IMR-90 (cell line): ENCODE measurements at regions not wholly inside any gene's neighbourhood (a gene's known extent, or its start where the extent isn't known, plus 50 kb on each side); places are given as distances from the start of the nearest gene placed in this dataset.
A peak's percentile ranks its signal among the peaks of the same experiment; 100 is the strongest.

Source experiments
- ATAC-seq: fragments of 200-7000 bp; cut with Tn5 transposase; 2 replicates; pipeline ENCODE4 v1.9.1; 2020; ENCODE audit warnings: low read depth, mild to moderate bottlenecking, moderate library complexity
- BruUV-seq: library from RNA; stranded (reverse); fragments of 400-500 nt; replicated peaks from 2 replicates; lab custom pipeline; 2021; lab: Mats Ljungman, UMichigan
- CTCF ChIA-PET: fragments of 300-600 bp; formaldehyde crosslinking; extraction: SDS; loops from one replicate; lab custom pipeline; 2021; ENCODE audit warnings: antibody characterized with exemption; lab: Yijun Ruan, JAX
- POLR2A ChIA-PET: fragments of 300-600 bp; sonication (Branson Sonifier 250); formaldehyde crosslinking; loops from one replicate; lab custom pipeline; 2022; ENCODE audit warnings: antibody characterized with exemption; ENCODE audit not compliant: unreplicated experiment; lab: Charles Lee
- DNase-seq: peaks from one replicate; pipeline ENCODE4 v3.0.0; 2013
- H2AFZ ChIP-seq: replicated peaks from 2 replicates; pipeline ENCODE3; 2013; ENCODE audit warnings: low read length, mild to moderate bottlenecking; ENCODE audit not compliant: poor library complexity
- H2AK5ac ChIP-seq: 2 replicates; pipeline ENCODE4 v1.6.1; 2013; ENCODE audit warnings: low read depth, low read length, inconsistent platforms
- H2AK9ac ChIP-seq: replicated peaks from 2 replicates; pipeline ENCODE3; 2013; ENCODE audit warnings: mild to moderate bottlenecking, low read depth, low read length, moderate library complexity; ENCODE audit not compliant: poor library complexity
- H2BK120ac ChIP-seq: 2 replicates; pipeline ENCODE4 v1.6.1; 2013; ENCODE audit warnings: low read depth, low read length, inconsistent platforms
- H2BK15ac ChIP-seq: 3 replicates; pipeline ENCODE4 v1.6.1; 2013; ENCODE audit warnings: low read depth, low read length, inconsistent platforms
- H2BK20ac ChIP-seq: 2 replicates; pipeline ENCODE4 v1.6.1; 2013; ENCODE audit warnings: low read depth, mild to moderate bottlenecking, inconsistent platforms, low read length, moderate library complexity
- H2BK5ac ChIP-seq: 2 replicates; pipeline ENCODE4 v1.6.1; 2013; ENCODE audit warnings: mild to moderate bottlenecking, low read depth, low read length, inconsistent platforms; ENCODE audit not compliant: poor library complexity, severe bottlenecking
- H3K14ac ChIP-seq: replicated peaks from 2 replicates; pipeline ENCODE4 v1.6.1; 2013; ENCODE audit warnings: low read depth, low read length, inconsistent platforms
- H3K18ac ChIP-seq: 2 replicates; pipeline ENCODE4 v1.6.1; 2013; ENCODE audit warnings: low read depth, low read length, control low read depth
- H3K23ac ChIP-seq: 2 replicates; pipeline ENCODE4 v1.6.1; 2013; ENCODE audit warnings: low read depth, low read length, inconsistent platforms
- H3K27ac ChIP-seq: 2 replicates; pipeline ENCODE4 v1.5.1; 2013; ENCODE audit warnings: mild to moderate bottlenecking, control low read depth, low read length; ENCODE audit not compliant: insufficient read depth
- H3K27me3 ChIP-seq: 2 replicates; pipeline ENCODE4 v1.6.1; 2013; ENCODE audit warnings: low read length; ENCODE audit not compliant: control insufficient read depth, insufficient read depth
- H3K36me3 ChIP-seq: 2 replicates; pipeline ENCODE4 v1.6.1; 2013; ENCODE audit warnings: low read length, mixed read lengths; ENCODE audit not compliant: control insufficient read depth, insufficient read depth
- H3K4ac ChIP-seq: 2 replicates; pipeline ENCODE4 v1.6.1; 2013; ENCODE audit warnings: low read depth, low read length, inconsistent platforms
- H3K4me1 ChIP-seq: 2 replicates; pipeline ENCODE4 v1.6.1; 2013; ENCODE audit warnings: low read length, mixed read lengths; ENCODE audit not compliant: control insufficient read depth, insufficient read depth
- H3K4me2 ChIP-seq: 2 replicates; pipeline ENCODE4 v1.6.1; 2013; ENCODE audit warnings: low read depth, mild to moderate bottlenecking, control low read depth, low read length, moderate library complexity
- H3K4me3 ChIP-seq: 2 replicates; pipeline ENCODE4 v1.5.1; 2013; ENCODE audit warnings: low read depth, mild to moderate bottlenecking, control low read depth, low read length, moderate library complexity; ENCODE audit not compliant: insufficient read depth
- H3K56ac ChIP-seq: 2 replicates; pipeline ENCODE4 v1.6.1; 2013; ENCODE audit warnings: low read length, inconsistent platforms; ENCODE audit not compliant: insufficient read depth; ENCODE audit errors: extremely low read depth
- H3K79me1 ChIP-seq, 2 experiments: 2 replicates each; pipeline ENCODE4 v1.6.1; 2013; ENCODE audit warnings: low read length in 2 of 2, inconsistent platforms in 1 of 2, low read depth in 1 of 2
- H3K9ac ChIP-seq: 2 replicates; pipeline ENCODE4 v1.6.1; 2013; ENCODE audit warnings: low read depth, low read length, control low read depth
- H3K9me1 ChIP-seq: 2 replicates; pipeline ENCODE4 v1.6.1; 2013; ENCODE audit warnings: low read length, inconsistent platforms; ENCODE audit not compliant: insufficient read depth
- H3K9me3 ChIP-seq: 2 replicates; pipeline ENCODE4 v1.6.1; 2013; ENCODE audit warnings: low read length; ENCODE audit not compliant: control insufficient read depth, insufficient read depth
- H4K20me1 ChIP-seq: 2 replicates; pipeline ENCODE4 v1.6.1; 2013; ENCODE audit warnings: low read length, inconsistent platforms; ENCODE audit not compliant: insufficient read depth
- H4K5ac ChIP-seq: 2 replicates; pipeline ENCODE4 v1.6.1; 2013; ENCODE audit warnings: mild to moderate bottlenecking, low read depth, low read length, control low read depth
- H4K8ac ChIP-seq, 2 experiments: 2 replicates each; pipeline ENCODE4 v1.6.1; 2013; ENCODE audit warnings: low read depth in 2 of 2, low read length in 2 of 2, control low read depth in 1 of 2, inconsistent platforms in 1 of 2
- H4K91ac ChIP-seq: 2 replicates; pipeline ENCODE4 v1.6.1; 2013; ENCODE audit warnings: low read depth, low read length, inconsistent platforms; ENCODE audit not compliant: insufficient read depth
- MAFK ChIP-seq: IDR thresholded peaks from 2 replicates; pipeline ENCODE4 v1.6.1; 2012; ENCODE audit warnings: low read depth, low read length, improper control_type of control experiment
- WGBS, 2 experiments: methylation state at CpG; one replicate each; pipeline versions ENCODE4 v1.1.5 to v1.1.7; 2013; ENCODE audit warnings: missing lambda C conversion rate in 2 of 2; ENCODE audit not compliant: insufficient read length in 1 of 2; ENCODE audit errors: extremely low coverage in 2 of 2; 5-methylcytosine and 5-hydroxymethylcytosine counted together
- dilution Hi-C: fragments of 300-500 bp; cut with HindIII; formaldehyde crosslinking; loops from one replicate; pipeline ENCODE4 v1.14.3; 2018; ENCODE audit warnings: low sequenced_read_pairs; ENCODE audit not compliant: unreplicated experiment
- in situ Hi-C: fragments of 300-500 bp; cut with MboI; formaldehyde crosslinking; loops from 3 replicates; pipeline ENCODE4 v1.14.3; 2019; ENCODE audit warnings: low sequenced_read_pairs, inconsistent platforms, mixed read lengths
- intact Hi-C: fragments of 100-400 bp; cut with micrococcal nuclease; formaldehyde crosslinking; loops from 2 replicates; pipeline ENCODE4 v1.10.0; 2022
- TF ChIP-seq, protein P1 (sequence below): conservative IDR thresholded peaks from 2 replicates; pipeline ENCODE4 v1.5.1; 2012; ENCODE audit warnings: mild to moderate bottlenecking, low read depth, low read length, improper control_type of control experiment

DNA sequence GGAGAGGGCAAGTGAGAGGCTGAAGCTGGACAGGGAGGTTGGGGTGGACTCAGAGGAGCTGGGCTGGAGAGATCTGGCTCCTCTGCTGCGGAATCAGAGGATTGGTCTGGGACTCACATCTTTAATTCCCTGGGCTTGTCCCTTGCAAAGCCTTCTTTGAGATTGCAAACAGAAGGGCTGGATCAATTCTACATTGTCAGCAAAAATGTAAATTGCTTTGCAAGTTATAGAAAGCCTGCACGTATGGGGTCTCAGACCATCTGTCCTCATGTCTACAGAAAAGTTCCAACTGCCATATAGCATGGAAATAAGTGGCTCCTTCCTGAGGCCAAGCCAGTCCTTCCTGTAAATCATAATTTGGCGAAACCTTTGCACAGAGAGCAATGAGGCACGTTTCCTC is 449.6 kb downstream of the UBE2NL start:
- H3K14ac ChIP-seq, result no peak overlapping the region
- in situ Hi-C loops, result no loop called here
- H4K8ac ChIP-seq, result no peak overlapping the region
- H3K9me1 ChIP-seq, result no peaks in the 10 kb centered on the region
- H3K4me3 ChIP-seq, result no peak overlapping the region
- no peak overlapping the region for H2BK15ac ChIP-seq
- H3K79me1 ChIP-seq, result no peaks in the 10 kb centered on the region
- H3K36me3 ChIP-seq, result no peaks in the 10 kb centered on the region
- H2BK5ac ChIP-seq, result no peak overlapping the region
- no peak overlapping the region for H3K27ac ChIP-seq
- ATAC-seq (no peak), DNase-seq (no peak)
- no peaks in the 10 kb centered on the region for H4K20me1 ChIP-seq
- H3K4me1 ChIP-seq, result no peaks in the 10 kb centered on the region
- no peak overlapping the region for H3K9ac ChIP-seq
- TF ChIP-seq, protein P1, sequence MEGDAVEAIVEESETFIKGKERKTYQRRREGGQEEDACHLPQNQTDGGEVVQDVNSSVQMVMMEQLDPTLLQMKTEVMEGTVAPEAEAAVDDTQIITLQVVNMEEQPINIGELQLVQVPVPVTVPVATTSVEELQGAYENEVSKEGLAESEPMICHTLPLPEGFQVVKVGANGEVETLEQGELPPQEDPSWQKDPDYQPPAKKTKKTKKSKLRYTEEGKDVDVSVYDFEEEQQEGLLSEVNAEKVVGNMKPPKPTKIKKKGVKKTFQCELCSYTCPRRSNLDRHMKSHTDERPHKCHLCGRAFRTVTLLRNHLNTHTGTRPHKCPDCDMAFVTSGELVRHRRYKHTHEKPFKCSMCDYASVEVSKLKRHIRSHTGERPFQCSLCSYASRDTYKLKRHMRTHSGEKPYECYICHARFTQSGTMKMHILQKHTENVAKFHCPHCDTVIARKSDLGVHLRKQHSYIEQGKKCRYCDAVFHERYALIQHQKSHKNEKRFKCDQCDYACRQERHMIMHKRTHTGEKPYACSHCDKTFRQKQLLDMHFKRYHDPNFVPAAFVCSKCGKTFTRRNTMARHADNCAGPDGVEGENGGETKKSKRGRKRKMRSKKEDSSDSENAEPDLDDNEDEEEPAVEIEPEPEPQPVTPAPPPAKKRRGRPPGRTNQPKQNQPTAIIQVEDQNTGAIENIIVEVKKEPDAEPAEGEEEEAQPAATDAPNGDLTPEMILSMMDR, result no peak
- peak; percentile 83 for TF ChIP-seq MAFK
- peaks cover 9% of the 10 kb centered on the region for H3K9me3 ChIP-seq
- H3K18ac ChIP-seq, result no peak overlapping the region
- dilution Hi-C loops, result no loop called here
- no peak overlapping the region for H3K23ac ChIP-seq
- H4K91ac ChIP-seq, result no peak overlapping the region
- intact Hi-C loops, result no loop called here
- no peak overlapping the region for H4K5ac ChIP-seq
- no peak overlapping the region for H2BK20ac ChIP-seq
- CTCF ChIA-PET, result no interaction called here
- H2AK9ac ChIP-seq, result no peak overlapping the region
- H2AK5ac ChIP-seq, result no peak overlapping the region
- WGBS, 2 experiments, result 40% methylated on average over 1 of the region's 4 CpGs; no CpG with 5 or more reads in 1 of the 2 experiments
- no peak overlapping the region for H3K4ac ChIP-seq
- no TSS peak for BruUV-seq
- H3K4me2 ChIP-seq, result no peak overlapping the region
- H3K56ac ChIP-seq, result no peak overlapping the region
- H2AFZ ChIP-seq, result no peak overlapping the region
- POLR2A ChIA-PET, result no interaction called here
- H3K27me3 ChIP-seq, result no peaks in the 10 kb centered on the region
- no peak overlapping the region for H2BK120ac ChIP-seq
